ENCODE measurements at regions not wholly inside any gene's neighbourhood (a gene's known extent, or its start where the extent isn't known, plus 50 kb on each side); places are given as distances from the start of the nearest gene placed in this dataset.
"Not testable (repeated sequence)": the region's sequence is repeated elsewhere in the genome, so short reads cannot be mapped to it uniquely, and the experiment has no call there.

DNA sequence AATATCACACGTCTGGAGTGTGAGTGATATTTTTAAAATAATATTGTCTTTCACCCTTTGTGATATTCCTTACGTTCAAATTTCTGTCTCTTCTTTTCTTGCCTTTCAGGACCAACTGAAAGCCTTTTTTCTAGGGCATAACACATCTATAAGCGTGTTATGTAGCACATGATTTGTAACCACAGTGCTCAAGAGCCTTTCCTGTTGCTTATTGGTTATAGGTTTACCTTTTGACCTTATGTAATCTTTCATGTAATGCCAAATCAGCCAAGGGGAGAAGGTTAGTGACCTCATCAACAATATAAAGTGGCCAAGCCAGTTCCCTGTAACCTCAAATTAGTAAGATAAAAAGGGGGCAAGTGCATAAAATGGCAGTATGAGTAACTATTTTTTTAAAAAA lies 480.2 kb downstream of the AMY1C start:
- no peaks in the 10 kb centered on the region for H3K9me3 ChIP-seq (ENCODE audit: control extremely low read depth in 1 of 5, control insufficient read depth in 4 of 5, insufficient read depth in 2 of 5, low read depth in 1 of 5, low read length in 4 of 5)
- H3K4me3 ChIP-seq (ENCODE audit: control insufficient read depth in 1 of 7, extremely low read depth in 1 of 7, insufficient read depth in 4 of 7, low read depth in 2 of 7, low read length in 6 of 7), result no peak overlapping the region
- DNase-seq, result no peak
- ChIA-PET POLR2A (no interaction called here), CTCF (no interaction called here)
- H3K36me3 ChIP-seq (ENCODE audit: control insufficient read depth in 4 of 4, insufficient read depth in 4 of 4, low read length in 3 of 4), result no peaks in the 10 kb centered on the region
- WGBS (ENCODE audit: insufficient coverage), result no CpG with 5 or more reads among the region's 3 CpGs
- H3K27me3 ChIP-seq (replicated peaks in 2 of 5; ENCODE audit: control insufficient read depth in 4 of 5, insufficient read depth in 5 of 5, low read length in 4 of 5), result no peaks in the 10 kb centered on the region
- no peaks in the 10 kb centered on the region for H3K4me1 ChIP-seq (ENCODE audit: control extremely low read depth in 1 of 4, control insufficient read depth in 4 of 4, insufficient read depth in 4 of 4, low read length in 3 of 4)
- H3K27ac ChIP-seq (ENCODE audit: insufficient read depth in 1 of 2, low read depth in 1 of 2, low read length in 2 of 2, poor library complexity in 1 of 2, severe bottlenecking in 2 of 2), result no peak overlapping the region

GRCh38 chr1:104231676-104232075 lies 482.0 kb downstream of the AMY1C start:
- H3K36me3 ChIP-seq (ENCODE audit: control insufficient read depth in 4 of 4, insufficient read depth in 4 of 4, low read length in 3 of 4), result no peaks in the 10 kb centered on the region
- no peak overlapping the region for H3K4me3 ChIP-seq (ENCODE audit: control insufficient read depth in 1 of 7, extremely low read depth in 1 of 7, insufficient read depth in 4 of 7, low read depth in 2 of 7, low read length in 6 of 7)
- H3K4me1 ChIP-seq (ENCODE audit: control extremely low read depth in 1 of 4, control insufficient read depth in 4 of 4, insufficient read depth in 4 of 4, low read length in 3 of 4), result no peaks in the 10 kb centered on the region
- ChIA-PET POLR2A (no interaction called here), CTCF (no interaction called here)
- H3K27ac ChIP-seq (ENCODE audit: insufficient read depth in 1 of 2, low read depth in 1 of 2, low read length in 2 of 2, poor library complexity in 1 of 2, severe bottlenecking in 2 of 2), result no peak overlapping the region
- H3K27me3 ChIP-seq (replicated peaks in 2 of 5; ENCODE audit: control insufficient read depth in 4 of 5, insufficient read depth in 5 of 5, low read length in 4 of 5), result no peaks in the 10 kb centered on the region
- WGBS (ENCODE audit: insufficient coverage), result 89% methylated on average over 3 of the region's 4 CpGs
- DNase-seq, result no peak
- H3K9me3 ChIP-seq (ENCODE audit: control extremely low read depth in 1 of 5, control insufficient read depth in 4 of 5, insufficient read depth in 2 of 5, low read depth in 1 of 5, low read length in 4 of 5), result no peaks in the 10 kb centered on the region

GRCh38 chr1:104235141-104235540 lies 485.4 kb downstream of the AMY1C start:
- Histone ChIP-seq H3K36me3 (ENCODE audit: control insufficient read depth in 4 of 4, insufficient read depth in 4 of 4, low read length in 3 of 4) (no peaks in the 10 kb centered on the region), H3K4me1 (ENCODE audit: control extremely low read depth in 1 of 4, control insufficient read depth in 4 of 4, insufficient read depth in 4 of 4, low read length in 3 of 4) (no peaks in the 10 kb centered on the region), H3K27ac (ENCODE audit: insufficient read depth in 1 of 2, low read depth in 1 of 2, low read length in 2 of 2, poor library complexity in 1 of 2, severe bottlenecking in 2 of 2) (no peak overlapping the region), H3K9me3 (ENCODE audit: control extremely low read depth in 1 of 5, control insufficient read depth in 4 of 5, insufficient read depth in 2 of 5, low read depth in 1 of 5, low read length in 4 of 5) (peaks cover 0 to 3% (median 0%) of the 10 kb centered on the region in 5 experiments), H3K27me3 (replicated peaks in 2 of 5; ENCODE audit: control insufficient read depth in 4 of 5, insufficient read depth in 5 of 5, low read length in 4 of 5) (no peaks in the 10 kb centered on the region), H3K4me3 (ENCODE audit: control insufficient read depth in 1 of 7, extremely low read depth in 1 of 7, insufficient read depth in 4 of 7, low read depth in 2 of 7, low read length in 6 of 7) (no peak overlapping the region)
- WGBS (ENCODE audit: insufficient coverage), result 66% methylated on average over 2 of the region's 3 CpGs
- ChIA-PET CTCF (no interaction called here), POLR2A (no interaction called here)
- no peak for DNase-seq

GRCh38 chr1:104238991-104239390 lies 489.3 kb downstream of the AMY1C start:
- CTCF ChIA-PET, result no interaction called here
- H3K27ac ChIP-seq (ENCODE audit: insufficient read depth in 1 of 2, low read depth in 1 of 2, low read length in 2 of 2, poor library complexity in 1 of 2, severe bottlenecking in 2 of 2), result no peak overlapping the region
- H3K36me3 ChIP-seq (ENCODE audit: control insufficient read depth in 4 of 4, insufficient read depth in 4 of 4, low read length in 3 of 4), result no peaks in the 10 kb centered on the region
- no peak overlapping the region for H3K4me3 ChIP-seq (ENCODE audit: control insufficient read depth in 1 of 7, extremely low read depth in 1 of 7, insufficient read depth in 4 of 7, low read depth in 2 of 7, low read length in 6 of 7)
- no peaks in the 10 kb centered on the region for H3K27me3 ChIP-seq (replicated peaks in 2 of 5; ENCODE audit: control insufficient read depth in 4 of 5, insufficient read depth in 5 of 5, low read length in 4 of 5)
- H3K4me1 ChIP-seq (ENCODE audit: control extremely low read depth in 1 of 4, control insufficient read depth in 4 of 4, insufficient read depth in 4 of 4, low read length in 3 of 4), result no peaks in the 10 kb centered on the region
- POLR2A ChIA-PET, result interaction anchor here (0.7 kb wide), 1 partner anchor 12 kb away, joined by 3 read pairs; no protein-coding TSS in a partner anchor
- no peak for DNase-seq
- H3K9me3 ChIP-seq (ENCODE audit: control extremely low read depth in 1 of 5, control insufficient read depth in 4 of 5, insufficient read depth in 2 of 5, low read depth in 1 of 5, low read length in 4 of 5), result peaks cover 0 to 3% (median 0%) of the 10 kb centered on the region in 5 experiments
- WGBS (ENCODE audit: insufficient coverage), result 100% methylated on average over 1 of the region's 2 CpGs

- no peaks in the 10 kb centered on the region for H3K36me3 ChIP-seq (ENCODE audit: control insufficient read depth in 4 of 4, insufficient read depth in 4 of 4, low read length in 3 of 4)
- WGBS (ENCODE audit: insufficient coverage), result no CpG with 5 or more reads among the region's 4 CpGs
Observed at GRCh38 chr1:104248385-104248784, 498.7 kb downstream of the AMY1C start.

DNA sequence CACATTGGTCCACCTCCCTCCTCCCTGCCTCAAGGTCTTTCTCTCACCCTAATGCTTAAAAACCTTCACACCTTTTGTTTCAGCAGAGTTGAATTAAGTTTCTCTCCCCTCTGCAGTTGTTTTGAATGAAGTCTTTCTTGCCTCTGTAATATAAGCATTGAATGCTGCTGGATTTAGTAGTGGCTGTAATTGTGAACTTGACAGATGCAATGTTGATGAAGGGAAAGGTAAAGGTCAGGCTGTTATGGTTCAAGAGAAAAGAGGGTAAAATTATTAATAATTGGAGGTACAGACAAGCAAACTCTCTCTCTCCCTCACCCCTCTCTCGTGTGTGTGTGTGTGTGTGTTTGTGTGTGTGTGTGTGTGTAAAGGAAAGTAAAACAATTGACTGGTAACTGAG lies 509.8 kb downstream of the AMY1C start:
- Histone ChIP-seq H3K27ac (ENCODE audit: insufficient read depth in 1 of 2, low read depth in 1 of 2, low read length in 2 of 2, poor library complexity in 1 of 2, severe bottlenecking in 2 of 2) (no peak overlapping the region), H3K4me3 (ENCODE audit: control insufficient read depth in 1 of 7, extremely low read depth in 1 of 7, insufficient read depth in 4 of 7, low read depth in 2 of 7, low read length in 6 of 7) (no peak overlapping the region), H3K36me3 (ENCODE audit: control insufficient read depth in 4 of 4, insufficient read depth in 4 of 4, low read length in 3 of 4) (no peaks in the 10 kb centered on the region), H3K9me3 (ENCODE audit: control extremely low read depth in 1 of 5, control insufficient read depth in 4 of 5, insufficient read depth in 2 of 5, low read depth in 1 of 5, low read length in 4 of 5) (no peaks in the 10 kb centered on the region), H3K4me1 (ENCODE audit: control extremely low read depth in 1 of 4, control insufficient read depth in 4 of 4, insufficient read depth in 4 of 4, low read length in 3 of 4) (no peaks in the 10 kb centered on the region), H3K27me3 (replicated peaks in 2 of 5; ENCODE audit: control insufficient read depth in 4 of 5, insufficient read depth in 5 of 5, low read length in 4 of 5) (no peaks in the 10 kb centered on the region)
- DNase-seq, result no peak
- WGBS (ENCODE audit: insufficient coverage), result no CpG with 5 or more reads among the region's 1 CpG
- CTCF ChIA-PET, result no interaction called here
- POLR2A ChIA-PET, result no interaction called here

More at GRCh38 chr1:104248385-104248784, 498.7 kb downstream of the AMY1C start:
- Histone ChIP-seq H3K4me3 (ENCODE audit: control insufficient read depth in 1 of 7, extremely low read depth in 1 of 7, insufficient read depth in 4 of 7, low read depth in 2 of 7, low read length in 6 of 7) (no peak overlapping the region), H3K9me3 (ENCODE audit: control extremely low read depth in 1 of 5, control insufficient read depth in 4 of 5, insufficient read depth in 2 of 5, low read depth in 1 of 5, low read length in 4 of 5) (no peaks in the 10 kb centered on the region), H3K4me1 (ENCODE audit: control extremely low read depth in 1 of 4, control insufficient read depth in 4 of 4, insufficient read depth in 4 of 4, low read length in 3 of 4) (no peaks in the 10 kb centered on the region), H3K27ac (ENCODE audit: insufficient read depth in 1 of 2, low read depth in 1 of 2, low read length in 2 of 2, poor library complexity in 1 of 2, severe bottlenecking in 2 of 2) (no peak overlapping the region), H3K27me3 (replicated peaks in 2 of 5; ENCODE audit: control insufficient read depth in 4 of 5, insufficient read depth in 5 of 5, low read length in 4 of 5) (no peaks in the 10 kb centered on the region)
- ChIA-PET POLR2A (no interaction called here), CTCF (no interaction called here)
- DNase-seq, result no peak

GRCh38 chr1:104263110-104263509 lies 513.4 kb downstream of the AMY1C start:
- 91% methylated on average over 5 of the region's 14 CpGs for WGBS (ENCODE audit: insufficient coverage)
- DNase-seq, result not testable (repeated sequence)

More at GRCh38 chr1:104263110-104263509, 513.4 kb downstream of the AMY1C start:
- H3K4me1 ChIP-seq (ENCODE audit: control extremely low read depth in 1 of 4, control insufficient read depth in 4 of 4, insufficient read depth in 4 of 4, low read length in 3 of 4); H3K27ac ChIP-seq (ENCODE audit: insufficient read depth in 1 of 2, low read depth in 1 of 2, low read length in 2 of 2, poor library complexity in 1 of 2, severe bottlenecking in 2 of 2); CTCF ChIA-PET; H3K4me3 ChIP-seq (ENCODE audit: control insufficient read depth in 1 of 7, extremely low read depth in 1 of 7, insufficient read depth in 4 of 7, low read depth in 2 of 7, low read length in 6 of 7); H3K9me3 ChIP-seq (ENCODE audit: control extremely low read depth in 1 of 5, control insufficient read depth in 4 of 5, insufficient read depth in 2 of 5, low read depth in 1 of 5, low read length in 4 of 5); H3K27me3 ChIP-seq (replicated peaks in 2 of 5; ENCODE audit: control insufficient read depth in 4 of 5, insufficient read depth in 5 of 5, low read length in 4 of 5); POLR2A ChIA-PET; H3K36me3 ChIP-seq (ENCODE audit: control insufficient read depth in 4 of 4, insufficient read depth in 4 of 4, low read length in 3 of 4): not testable (repeated sequence)
